GM13977 (cell line): ENCODE measurements at regions not wholly inside any gene's neighbourhood (a gene's known extent, or its start where the extent isn't known, plus 50 kb on each side); places are given as distances from the start of the nearest gene placed in this dataset.

Experiments used
- DNase-seq: peaks from one replicate; pipeline ENCODE4 v3.0.0; 2012; ENCODE audit warnings: low spot score
- CTCF ChIP-seq: IDR thresholded peaks from 2 replicates; pipeline ENCODE4 v1.5.1; 2012; ENCODE audit warnings: mild to moderate bottlenecking, control low read depth; ENCODE audit not compliant: insufficient read depth; ENCODE audit errors: extremely low read depth, missing control alignments
- in situ Hi-C: fragments of 300-500 bp; cut with MboI; formaldehyde crosslinking; loops from one replicate; pipeline ENCODE4 v1.12.0; 2022; ENCODE audit warnings: low sequenced_read_pairs, low pct_unique_long_range_greater_than_20kb, mixed read lengths, inconsistent platforms; ENCODE audit not compliant: unreplicated experiment

DNA sequence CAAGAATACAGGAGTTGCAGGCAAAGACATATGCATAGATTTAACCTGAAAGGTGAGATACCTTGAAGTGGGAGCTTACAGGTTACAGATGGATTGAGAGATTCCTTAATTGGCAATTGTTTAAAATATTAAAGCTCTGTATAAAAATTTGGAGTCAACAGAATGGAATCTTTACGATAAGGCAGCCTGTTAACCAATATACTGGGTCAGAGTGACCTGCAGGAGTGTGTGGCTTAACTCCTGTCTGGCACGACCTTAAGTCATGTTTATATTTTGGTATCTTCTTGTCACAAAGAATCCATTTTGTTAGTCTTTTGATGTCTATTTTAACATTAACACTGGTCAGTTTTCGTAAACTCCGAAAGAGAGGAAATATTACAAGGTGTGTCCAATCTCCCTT lies 1058.2 kb upstream of the CRIM1 start:
- TF ChIP-seq CTCF, result no peak
- in situ Hi-C loops, result no loop called here
- no peak for DNase-seq

- TF ChIP-seq CTCF, result no peak
- no peak for DNase-seq
- in situ Hi-C loops, result no loop called here
These were observed 1060.8 kb upstream of the CRIM1 start for GRCh38 chr2:35294636-35295263.

DNA sequence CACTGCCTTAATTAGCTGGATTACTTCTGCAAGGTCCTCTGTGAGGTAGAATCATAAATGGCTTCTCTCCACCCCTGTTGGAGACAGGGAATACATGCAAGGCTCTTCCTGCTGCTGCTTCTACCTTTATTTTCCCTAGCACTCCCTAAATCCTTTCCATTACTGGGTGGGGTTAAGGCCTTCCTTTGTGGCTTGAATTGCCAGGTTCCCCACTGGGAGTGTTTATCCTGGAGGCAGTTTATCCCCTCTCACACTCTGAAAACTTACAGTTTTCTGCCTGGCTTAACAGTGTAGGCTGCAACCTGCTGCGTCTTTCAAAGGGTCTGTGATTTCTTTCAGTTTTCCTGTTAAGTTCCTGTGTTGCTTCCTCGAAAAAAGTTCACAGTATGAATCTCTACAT lies 1062.3 kb upstream of the CRIM1 start:
- TF ChIP-seq CTCF, result no peak
- in situ Hi-C loops, result no loop called here
- no peak for DNase-seq

DNA sequence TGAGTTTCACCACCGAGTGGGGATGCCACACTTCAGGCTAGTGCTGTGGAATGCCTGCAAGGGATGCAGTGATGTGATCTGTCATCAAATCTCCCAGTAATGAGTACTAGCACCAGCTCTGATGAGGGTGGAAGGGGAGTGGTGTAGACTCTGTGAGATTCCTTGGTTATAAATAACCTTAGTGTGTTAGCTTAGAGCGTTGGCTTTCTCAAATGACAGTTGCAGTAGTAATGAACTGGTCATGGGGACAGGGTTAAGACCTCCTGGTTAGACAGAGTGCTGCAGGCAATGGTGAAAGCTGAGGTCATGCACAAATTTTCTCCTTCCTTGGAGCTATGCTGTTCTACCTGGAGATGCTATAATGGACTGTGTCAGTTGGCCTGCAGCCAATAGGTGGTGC lies 1063.4 kb upstream of the CRIM1 start:
- no peak for DNase-seq
- TF ChIP-seq CTCF, result no peak
- in situ Hi-C loops, result no loop called here

GRCh38 chr2:35281702-35282101 lies 1073.9 kb upstream of the CRIM1 start:
- in situ Hi-C loops, result no loop called here
- DNase-seq, result no peak
- TF ChIP-seq CTCF, result no peak

- in situ Hi-C loops, result no loop called here
These were observed 1099.8 kb upstream of the CRIM1 start for GRCh38 chr2:35255826-35256225.

More at GRCh38 chr2:35255826-35256225, 1099.8 kb upstream of the CRIM1 start:
- no peak for DNase-seq
- TF ChIP-seq CTCF, result no peak
